Adrenal gland (tissue), 9 donors: ENCODE measurements at regions not wholly inside any gene's neighbourhood (a gene's known extent, or its start where the extent isn't known, plus 50 kb on each side); places are given as distances from the start of the nearest gene placed in this dataset.
A peak's percentile ranks its signal among the peaks of the same experiment; 100 is the strongest.

Source experiments
- DNase-seq, 7 donors: peaks; one replicate each; pipeline ENCODE4 v3.0.0-alpha.2; 2019 to 2020
- H3K27ac ChIP-seq, 5 donors: fragments of 200-600 bp; sonication (generic) in 4 of 5; 1 replicate in 3 of 5; 2 replicates in 2 of 5; pipeline versions ENCODE4 v1.5.1 to v1.8.0; 2016 to 2020; ENCODE audit warnings: mild to moderate bottlenecking in 1 of 5
- H3K27me3 ChIP-seq: fragments of 200-600 bp; 2 replicates; pipeline ENCODE4 v1.8.0; 2021
- H3K36me3 ChIP-seq, 2 donors: fragments of 200-600 bp; replicated peaks in 1 of 2; 1 replicate in 1 of 2; 2 replicates in 1 of 2; pipeline versions ENCODE4 v1.5.1 to v1.8.0; 2018 to 2022
- H3K4me1 ChIP-seq, 2 donors: fragments of 200-600 bp; replicated peaks in 1 of 2; 1 replicate in 1 of 2; 2 replicates in 1 of 2; pipeline versions ENCODE4 v1.5.1 to v1.8.0; 2018 to 2021
- H3K4me3 ChIP-seq, 4 donors: fragments of 200-600 bp; sonication (generic) in 3 of 4; one replicate each; pipeline ENCODE4 v1.5.1; 2016 to 2018
- H3K9me3 ChIP-seq, 3 donors: fragments of 200-600 bp; sonication (generic) in 1 of 3; replicated peaks in 1 of 3; 1 replicate in 2 of 3; 2 replicates in 1 of 3; pipeline versions ENCODE4 v1.5.1 to v1.8.0; 2016 to 2021
- POLR2A ChIP-seq, 2 donors: fragments of 450-650 bp; IDR thresholded peaks; one replicate each; pipeline ENCODE4 v1.6.1; 2017; ENCODE audit warnings: antibody characterized with exemption in 2 of 2, mild to moderate bottlenecking in 2 of 2, moderate library complexity in 1 of 2
- WGBS, 4 donors: extraction: QIAGEN DNeasy Blood & Tissue Kit in 2 of 4; methylation state at CpG; one replicate each; pipeline versions ENCODE4 v1.1.5 to v1.1.7; 2013 to 2017; 5-methylcytosine and 5-hydroxymethylcytosine counted together
- intact Hi-C, 2 donors: fragments of 100-400 bp; cut with DNase I; formaldehyde crosslinking; loops; one replicate each; pipeline versions ENCODE4 v1.14.1 to v1.15.0; 2022 to 2023
- TF ChIP-seq, protein P1 (sequence below), 6 experiments: fragments of 450-650 bp in 4 of 6; fragments of 200-600 bp in 2 of 6; sonication (generic) in 1 of 6; IDR thresholded peaks; 1 replicate in 5 of 6; 2 replicates in 1 of 6; pipeline versions ENCODE4 v1.5.1 to v1.8.0; 2016 to 2021; ENCODE audit warnings: antibody characterized with exemption in 6 of 6, mild to moderate bottlenecking in 2 of 6, moderate library complexity in 1 of 6
- donor health status: healthy with polysubstance abuse.
- donor health status: Bipolar disorder and iron deficiency.
- donor health status: DM: yes; HTN: yes; CAD: no.
- donor health status: DM: no; HTN: no; CAD: no.
- donor health status: DM: no; HTN: no; CAD: no.

- H3K27me3 ChIP-seq, result no peaks in the 10 kb centered on the region
- H3K36me3 ChIP-seq, result no peaks in the 10 kb centered on the region
- peak in 2 of 7 donors; percentile 6 to 42 for DNase-seq
- intact Hi-C loops, result no loop called here
- no peaks in the 10 kb centered on the region for H3K9me3 ChIP-seq
- no peak overlapping the region for H3K4me3 ChIP-seq
- WGBS, 4 donors, result 59 to 80% (median 72%) methylated on average over 6 of the region's 6 CpGs
- H3K4me1 ChIP-seq, result peaks cover 0 to 4% of the 10 kb centered on the region in 2 donors
- no peak for TF ChIP-seq POLR2A (IDR thresholded peaks at IDR 0.05)
- TF ChIP-seq, protein P1, sequence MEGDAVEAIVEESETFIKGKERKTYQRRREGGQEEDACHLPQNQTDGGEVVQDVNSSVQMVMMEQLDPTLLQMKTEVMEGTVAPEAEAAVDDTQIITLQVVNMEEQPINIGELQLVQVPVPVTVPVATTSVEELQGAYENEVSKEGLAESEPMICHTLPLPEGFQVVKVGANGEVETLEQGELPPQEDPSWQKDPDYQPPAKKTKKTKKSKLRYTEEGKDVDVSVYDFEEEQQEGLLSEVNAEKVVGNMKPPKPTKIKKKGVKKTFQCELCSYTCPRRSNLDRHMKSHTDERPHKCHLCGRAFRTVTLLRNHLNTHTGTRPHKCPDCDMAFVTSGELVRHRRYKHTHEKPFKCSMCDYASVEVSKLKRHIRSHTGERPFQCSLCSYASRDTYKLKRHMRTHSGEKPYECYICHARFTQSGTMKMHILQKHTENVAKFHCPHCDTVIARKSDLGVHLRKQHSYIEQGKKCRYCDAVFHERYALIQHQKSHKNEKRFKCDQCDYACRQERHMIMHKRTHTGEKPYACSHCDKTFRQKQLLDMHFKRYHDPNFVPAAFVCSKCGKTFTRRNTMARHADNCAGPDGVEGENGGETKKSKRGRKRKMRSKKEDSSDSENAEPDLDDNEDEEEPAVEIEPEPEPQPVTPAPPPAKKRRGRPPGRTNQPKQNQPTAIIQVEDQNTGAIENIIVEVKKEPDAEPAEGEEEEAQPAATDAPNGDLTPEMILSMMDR (IDR thresholded peaks at IDR 0.05), result no peak
- no peak overlapping the region for H3K27ac ChIP-seq
These were observed 376.2 kb upstream of the MGMT start for GRCh38 chr10:129090618-129091366.

- 78 to 86% (median 84%) methylated on average over 8 of the region's 8 CpGs for WGBS, 4 donors
- Histone ChIP-seq H3K9me3 (no peaks in the 10 kb centered on the region), H3K36me3 (no peaks in the 10 kb centered on the region), H3K27me3 (no peaks in the 10 kb centered on the region), H3K27ac (no peak overlapping the region), H3K4me1 (peaks cover 0 to 19% of the 10 kb centered on the region in 2 donors), H3K4me3 (no peak overlapping the region)
- TF ChIP-seq, protein P1 (IDR thresholded peaks at IDR 0.05), result no peak
- TF ChIP-seq POLR2A (IDR thresholded peaks at IDR 0.05), result no peak
- peak in 1 of 7 donors; percentile 28 for DNase-seq
- intact Hi-C loops, result no loop called here
These were observed 373.4 kb upstream of the MGMT start for GRCh38 chr10:129093641-129094040.

DNA sequence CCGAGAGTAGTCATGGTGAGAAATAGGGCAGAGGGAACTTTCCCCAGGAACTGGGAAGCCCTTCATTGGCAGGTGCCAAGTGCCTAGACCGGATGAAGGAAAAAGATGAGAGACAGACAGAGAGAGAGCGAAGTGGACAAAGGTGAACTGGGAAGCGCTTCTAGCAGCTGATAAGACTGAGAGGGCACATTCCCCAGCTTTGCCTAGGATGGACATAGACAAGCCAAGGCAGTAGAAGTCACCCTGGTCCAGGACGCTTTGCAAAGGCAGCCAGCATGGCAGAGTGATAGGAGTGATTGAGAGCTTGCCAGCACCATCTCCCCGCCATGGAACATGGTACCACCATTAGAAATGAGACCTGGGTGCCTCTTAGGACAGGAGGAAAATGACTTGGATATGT, 372.8 kb upstream of the MGMT start:
- TF ChIP-seq, protein P1 (IDR thresholded peaks at IDR 0.05), result no peak
- TF ChIP-seq POLR2A (IDR thresholded peaks at IDR 0.05), result no peak
- H3K27me3 ChIP-seq, result no peaks in the 10 kb centered on the region
- DNase-seq, result peak in 1 of 7 donors; percentile 20
- WGBS, 4 donors, result 80 to 90% (median 86%) methylated on average over 6 of the region's 6 CpGs
- no peak overlapping the region for H3K4me3 ChIP-seq
- H3K9me3 ChIP-seq, result no peaks in the 10 kb centered on the region
- intact Hi-C loops, result no loop called here
- H3K27ac ChIP-seq, result no peak overlapping the region
- peaks cover 0 to 19% of the 10 kb centered on the region in 2 donors for H3K4me1 ChIP-seq
- H3K36me3 ChIP-seq, result no peaks in the 10 kb centered on the region

- no peak overlapping the region for H3K27ac ChIP-seq
- H3K36me3 ChIP-seq, result no peaks in the 10 kb centered on the region
- no peaks in the 10 kb centered on the region for H3K9me3 ChIP-seq
- 74 to 81% (median 79%) methylated on average over 2 of the region's 2 CpGs for WGBS, 4 donors
- DNase-seq, result no peak
- intact Hi-C loops, result no loop called here
- H3K27me3 ChIP-seq, result no peaks in the 10 kb centered on the region
- TF ChIP-seq, protein P1 (IDR thresholded peaks at IDR 0.05), result no peak
- TF ChIP-seq POLR2A (IDR thresholded peaks at IDR 0.05), result no peak
- H3K4me3 ChIP-seq, result no peak overlapping the region
- H3K4me1 ChIP-seq, result peaks cover 0 to 19% of the 10 kb centered on the region in 2 donors
These were observed 372.2 kb upstream of the MGMT start for GRCh38 chr10:129094861-129095260.
